Erythroblast (primary cell): ENCODE measurements at regions not wholly inside any gene's neighbourhood (a gene's known extent, or its start where the extent isn't known, plus 50 kb on each side); places are given as distances from the start of the nearest gene placed in this dataset.

ENCODE experiments used
- GATA1 ChIP-seq: IDR thresholded peaks from 2 replicates; pipeline ENCODE4 v1.6.1; 2011; ENCODE audit warnings: low read depth, mild to moderate bottlenecking, control low read depth, low read length, moderate library complexity
- POLR2A ChIP-seq: IDR thresholded peaks from 2 replicates; pipeline ENCODE4 v1.6.1; 2011; ENCODE audit warnings: mild to moderate bottlenecking, low read length

GRCh38 chr1:30817548-30817947 is 60.0 kb upstream of the LAPTM5 start:
- TF ChIP-seq POLR2A, result no peak
- TF ChIP-seq GATA1, result no peak
